ENCODE measurements at regions not wholly inside any gene's neighbourhood (a gene's known extent, or its start where the extent isn't known, plus 50 kb on each side); places are given as distances from the start of the nearest gene placed in this dataset.

- Histone ChIP-seq H2BK12ac (ENCODE audit: insufficient read length, low read depth, low read length) (no peak overlapping the region), H3T11ph (ENCODE audit: low read length) (no peak overlapping the region), H3K23me2 (ENCODE audit: insufficient read length, low read depth, low read length, poor library complexity, severe bottlenecking) (no peaks in the 10 kb centered on the region), H3K56ac (ENCODE audit: insufficient read length, low read depth, low read length) (no peak overlapping the region), H2AFZ (ENCODE audit: low read length) (no peak overlapping the region), H3K4me2 (ENCODE audit: insufficient read depth, insufficient read length, low read length) (no peak overlapping the region), H3K79me1 (ENCODE audit: insufficient read depth, low read depth, low read length, poor library complexity, severe bottlenecking) (no peaks in the 10 kb centered on the region), H3K14ac (ENCODE audit: insufficient read depth, low read length) (no peak overlapping the region), H3K4me1 (ENCODE audit: insufficient read depth, low read length) (no peaks in the 10 kb centered on the region), H3K27me3 (ENCODE audit: insufficient read depth, low read length) (no peaks in the 10 kb centered on the region), H3K4ac (ENCODE audit: low read depth, low read length) (no peak overlapping the region), H3K23ac (ENCODE audit: insufficient read length, low read depth, low read length) (no peak overlapping the region), H3K79me2 (ENCODE audit: insufficient read depth, low read length) (no peaks in the 10 kb centered on the region), H3K18ac (ENCODE audit: insufficient read length, low read depth, low read length) (no peak overlapping the region), H4K5ac (ENCODE audit: insufficient read length, low read depth, low read length) (no peak overlapping the region), H3K9ac (ENCODE audit: extremely low read depth, insufficient read length, low read length) (no peak overlapping the region), H4K20me1 (ENCODE audit: control insufficient read depth, insufficient read depth, insufficient read length) (no peaks in the 10 kb centered on the region), H2BK5ac (ENCODE audit: insufficient read length, low read length) (no peak overlapping the region), H3K9me3 (ENCODE audit: control insufficient read depth, low read depth, low read length) (no peaks in the 10 kb centered on the region), H2BK120ac (ENCODE audit: low read depth, low read length, poor library complexity, severe bottlenecking) (no peak overlapping the region), H3K27ac (ENCODE audit: insufficient read length, low read depth, low read length) (no peak overlapping the region), H2BK20ac (ENCODE audit: low read depth, low read length, poor library complexity, severe bottlenecking) (no peak overlapping the region), H2AK5ac (ENCODE audit: insufficient read length, low read length) (no peak overlapping the region), H4K91ac (ENCODE audit: insufficient read length, low read depth, low read length) (no peak overlapping the region), H2BK15ac (ENCODE audit: low read depth, low read length) (no peak overlapping the region), H4K8ac (replicated peaks; ENCODE audit: insufficient read length, low read depth, low read length) (no peak overlapping the region)
- peaks cover 12% of the 10 kb centered on the region for H3K27me3 Mint-ChIP-seq (ENCODE audit: low read depth)
- no CpG with 5 or more reads among the region's 11 CpGs for WGBS (ENCODE audit: extremely low coverage, insufficient read length, low lambda C conversion rate)
- H3K4me1 Mint-ChIP-seq, result peaks cover 2 to 10% of the 10 kb centered on the region in 2 experiments; a peak in 1 of 4 replicates
- no peak for TF ChIP-seq CTCF (conservative IDR thresholded peaks at IDR 0.05)
- no peak overlapping the region for H3K4me3 Mint-ChIP-seq
- H3K27ac Mint-ChIP-seq, result no peak overlapping the region
- H3K9me3 Mint-ChIP-seq, result no peaks in the 10 kb centered on the region
- H3K36me3 Mint-ChIP-seq (ENCODE audit: insufficient read depth in 1 of 3, low read depth in 3 of 3), result no peaks in the 10 kb centered on the region; a peak in 1 of 7 replicates
- DNase-seq, result no peak
Measured at GRCh38 chr11:69907611-69908010, 88.4 kb upstream of the FGF3 start.
